ENCODE measurements at regions not wholly inside any gene's neighbourhood (a gene's known extent, or its start where the extent isn't known, plus 50 kb on each side); places are given as distances from the start of the nearest gene placed in this dataset.

DNA sequence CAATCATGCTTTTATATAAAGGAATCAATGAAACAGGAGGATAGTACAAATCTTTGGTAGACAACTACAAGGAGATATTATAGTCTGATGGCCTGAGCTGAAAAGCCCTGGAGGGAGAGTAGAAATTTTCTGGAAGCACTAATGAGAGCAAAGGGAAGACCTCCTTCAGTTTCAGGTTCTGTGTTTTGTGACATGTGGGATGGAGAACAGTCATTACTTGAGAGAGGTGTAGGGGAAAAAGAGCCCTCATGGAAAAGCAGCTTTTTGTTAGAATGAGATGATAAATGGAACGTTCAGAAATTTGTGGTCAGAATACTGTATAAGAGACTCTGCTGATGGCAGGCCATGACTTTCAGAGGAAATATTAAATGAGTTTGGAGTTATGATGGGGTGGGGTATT lies 360.6 kb upstream of the MEF2C start:
- H3K4me3 ChIP-seq (ENCODE audit: control insufficient read depth, low read depth, low read length): no peak overlapping the region
- DNase-seq (ENCODE audit: low read depth): no peak
- TF ChIP-seq, protein P1, sequence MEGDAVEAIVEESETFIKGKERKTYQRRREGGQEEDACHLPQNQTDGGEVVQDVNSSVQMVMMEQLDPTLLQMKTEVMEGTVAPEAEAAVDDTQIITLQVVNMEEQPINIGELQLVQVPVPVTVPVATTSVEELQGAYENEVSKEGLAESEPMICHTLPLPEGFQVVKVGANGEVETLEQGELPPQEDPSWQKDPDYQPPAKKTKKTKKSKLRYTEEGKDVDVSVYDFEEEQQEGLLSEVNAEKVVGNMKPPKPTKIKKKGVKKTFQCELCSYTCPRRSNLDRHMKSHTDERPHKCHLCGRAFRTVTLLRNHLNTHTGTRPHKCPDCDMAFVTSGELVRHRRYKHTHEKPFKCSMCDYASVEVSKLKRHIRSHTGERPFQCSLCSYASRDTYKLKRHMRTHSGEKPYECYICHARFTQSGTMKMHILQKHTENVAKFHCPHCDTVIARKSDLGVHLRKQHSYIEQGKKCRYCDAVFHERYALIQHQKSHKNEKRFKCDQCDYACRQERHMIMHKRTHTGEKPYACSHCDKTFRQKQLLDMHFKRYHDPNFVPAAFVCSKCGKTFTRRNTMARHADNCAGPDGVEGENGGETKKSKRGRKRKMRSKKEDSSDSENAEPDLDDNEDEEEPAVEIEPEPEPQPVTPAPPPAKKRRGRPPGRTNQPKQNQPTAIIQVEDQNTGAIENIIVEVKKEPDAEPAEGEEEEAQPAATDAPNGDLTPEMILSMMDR (IDR thresholded peaks at IDR 0.05; ENCODE audit: control insufficient read depth, insufficient read depth, low read depth, low read length, missing control alignments): no peak

DNA sequence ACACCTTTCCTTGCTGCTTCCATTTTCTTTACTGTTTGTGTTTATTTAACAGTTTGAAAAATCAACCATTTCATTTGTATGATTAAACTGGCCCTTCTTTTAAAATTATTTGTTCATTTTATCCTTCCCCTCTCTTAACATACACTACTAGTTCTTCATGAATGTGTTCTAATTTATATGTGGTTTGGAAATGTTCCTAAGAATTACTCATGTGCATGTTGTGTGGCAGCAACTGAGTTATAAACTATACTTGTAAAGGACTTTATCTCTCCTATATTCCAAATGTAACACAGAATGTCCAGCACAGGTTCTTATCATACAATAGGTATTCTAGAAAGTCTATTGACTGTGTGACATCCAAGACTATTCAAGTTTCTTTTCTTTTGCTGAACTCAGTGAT lies 358.2 kb upstream of the MEF2C start:
- peak; percentile 10 for DNase-seq (ENCODE audit: low read depth)
- TF ChIP-seq, protein P1 (IDR thresholded peaks at IDR 0.05; ENCODE audit: control insufficient read depth, insufficient read depth, low read depth, low read length, missing control alignments): no peak
- no peak overlapping the region for H3K4me3 ChIP-seq (ENCODE audit: control insufficient read depth, low read depth, low read length)

DNA sequence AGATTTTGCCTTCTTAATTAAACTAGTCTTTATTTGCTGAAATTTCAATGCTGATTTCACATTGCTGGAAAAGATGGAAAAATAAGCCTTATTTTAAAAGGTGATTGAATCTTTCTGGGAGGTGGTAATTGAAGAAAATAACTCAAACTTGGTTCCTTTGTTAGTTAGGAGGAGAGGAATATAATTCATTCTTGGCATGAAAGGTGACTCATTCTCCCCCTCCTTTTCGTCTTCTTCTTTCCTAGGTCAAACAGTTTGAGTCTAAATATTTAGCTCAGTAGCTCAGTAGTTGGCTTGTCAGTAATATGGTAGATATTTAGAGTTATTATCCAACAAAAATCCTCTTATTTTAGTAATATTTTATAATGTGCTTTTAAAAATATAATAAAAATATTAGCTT lies 353.9 kb upstream of the MEF2C start:
- no peak for DNase-seq (ENCODE audit: low read depth)
- TF ChIP-seq, protein P1 (IDR thresholded peaks at IDR 0.05; ENCODE audit: control insufficient read depth, insufficient read depth, low read depth, low read length, missing control alignments): no peak
- no peak overlapping the region for H3K4me3 ChIP-seq (ENCODE audit: control insufficient read depth, low read depth, low read length)

DNA sequence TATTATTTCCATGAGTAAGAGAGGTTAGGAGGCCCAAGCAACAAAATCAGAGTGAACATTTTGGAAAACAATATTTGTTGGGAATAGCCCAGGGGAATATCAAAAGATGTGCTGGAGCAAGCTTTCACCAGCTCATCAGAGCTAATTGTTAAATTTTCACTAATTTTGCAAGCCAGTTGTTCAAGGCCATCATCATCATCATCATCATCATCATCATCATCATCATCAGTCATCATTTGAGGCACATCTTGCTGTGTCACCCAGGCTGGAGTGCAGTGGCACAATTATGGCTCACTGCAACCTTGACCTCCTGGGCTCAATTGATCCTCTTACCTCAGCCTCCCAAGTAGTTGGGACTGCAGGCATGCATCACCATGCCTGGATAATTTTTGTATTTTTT lies 350.5 kb upstream of the MEF2C start:
- no peak overlapping the region for H3K4me3 ChIP-seq (ENCODE audit: control insufficient read depth, low read depth, low read length)
- no peak for DNase-seq (ENCODE audit: low read depth)
- TF ChIP-seq, protein P1 (IDR thresholded peaks at IDR 0.05; ENCODE audit: control insufficient read depth, insufficient read depth, low read depth, low read length, missing control alignments): no peak

DNA sequence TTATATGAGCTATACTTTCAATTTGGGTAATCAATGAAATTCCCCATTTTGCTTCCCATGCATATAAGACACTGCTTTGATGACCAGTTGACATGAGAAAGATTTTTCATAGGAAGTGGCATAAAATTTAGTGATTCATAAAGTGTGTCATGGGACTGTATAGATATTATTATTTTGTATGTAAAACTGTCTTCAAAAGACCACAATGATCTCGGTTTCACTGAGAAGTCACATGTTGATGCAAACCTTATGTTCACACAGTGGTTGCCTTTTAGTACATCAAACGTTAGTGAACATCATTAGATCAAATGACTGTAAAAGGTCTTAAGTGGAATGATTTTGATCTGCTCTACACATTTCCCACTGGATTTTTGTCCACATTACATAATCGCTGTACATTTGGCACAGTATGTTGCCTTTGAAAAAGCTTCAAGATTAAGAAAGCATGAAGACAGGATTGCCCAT lies 349.2 kb upstream of the MEF2C start:
- no peak overlapping the region for H3K4me3 ChIP-seq (ENCODE audit: control insufficient read depth, low read depth, low read length)
- TF ChIP-seq, protein P1 (IDR thresholded peaks at IDR 0.05; ENCODE audit: control insufficient read depth, insufficient read depth, low read depth, low read length, missing control alignments): no peak
- DNase-seq (ENCODE audit: low read depth): no peak

DNA sequence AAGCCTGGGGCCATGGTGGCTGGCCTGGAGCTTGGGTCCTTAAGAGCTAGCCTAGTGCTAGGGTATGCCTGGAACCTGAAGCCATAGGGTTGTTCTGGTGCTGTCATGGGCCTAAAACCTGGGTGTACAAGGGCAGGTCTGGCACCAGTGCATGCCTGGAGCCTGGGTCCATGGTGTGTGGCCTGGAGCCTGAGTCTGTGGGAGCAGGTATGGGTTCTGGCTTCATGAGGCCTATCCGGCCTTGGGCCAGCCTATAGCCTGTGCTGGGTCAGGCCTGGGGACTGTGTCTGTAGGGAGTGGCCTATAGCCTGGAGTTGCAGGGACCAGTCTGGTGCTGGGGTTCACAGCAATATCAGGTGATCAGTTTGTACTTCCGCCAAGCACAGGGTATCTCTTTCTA lies 347.2 kb upstream of the MEF2C start:
- DNase-seq (ENCODE audit: low read depth): no peak
- TF ChIP-seq, protein P1 (IDR thresholded peaks at IDR 0.05; ENCODE audit: control insufficient read depth, insufficient read depth, low read depth, low read length, missing control alignments): no peak
- no peak overlapping the region for H3K4me3 ChIP-seq (ENCODE audit: control insufficient read depth, low read depth, low read length)

All from AG09309 (cell line).